H1 (cell line): ENCODE measurements at regions not wholly inside any gene's neighbourhood (a gene's known extent, or its start where the extent isn't known, plus 50 kb on each side); places are given as distances from the start of the nearest gene placed in this dataset.

ENCODE experiments used
- ATF3 ChIP-seq: IDR thresholded peaks from 2 replicates; pipeline ENCODE4 v1.6.1; 2011; ENCODE audit warnings: low read depth, mild to moderate bottlenecking, low read length; ENCODE audit not compliant: insufficient read depth
- BCL11A ChIP-seq, 2 experiments: IDR thresholded peaks; one replicate each; pipeline ENCODE4 v1.6.1; 2011; ENCODE audit warnings: low read depth in 2 of 2, low read length in 2 of 2, mild to moderate bottlenecking in 2 of 2
- CHD2 ChIP-seq: IDR thresholded peaks from 2 replicates; pipeline ENCODE4 v1.6.1; 2012; ENCODE audit warnings: low read length, improper control_type of control experiment
- CTCF ChIP-seq, 3 experiments: IDR thresholded peaks; 1 replicate in 2 of 3; 2 replicates in 1 of 3; pipeline versions ENCODE4 v1.5.1 to v1.6.1; 2011; ENCODE audit warnings: low read length in 3 of 3, mild to moderate bottlenecking in 3 of 3, inconsistent platforms in 2 of 3, low read depth in 1 of 3, moderate library complexity in 1 of 3; ENCODE audit not compliant: insufficient read depth in 1 of 3; ENCODE audit errors: control extremely low read depth in 1 of 3
- SP4 ChIP-seq: IDR thresholded peaks from 2 replicates; pipeline ENCODE4 v1.6.1; 2012; ENCODE audit warnings: low read length, inconsistent platforms
- USF2 ChIP-seq: IDR thresholded peaks from 2 replicates; pipeline ENCODE4 v1.6.1; 2011; ENCODE audit warnings: low read length, improper control_type of control experiment

- TF ChIP-seq USF2 (no peak), ATF3 (no peak), CHD2 (no peak), CTCF (IDR thresholded peaks at IDR 0.05; ENCODE audit: control extremely low read depth in 1 of 3, insufficient read depth in 1 of 3, low read depth in 1 of 3, low read length in 3 of 3) (no peak), BCL11A (IDR thresholded peaks at IDR 0.05; ENCODE audit: low read depth in 2 of 2, low read length in 2 of 2) (no peak), SP4 (no peak)
- TF ChIP-seq, all 59 proteins: peak for 0
These were observed 250.8 kb downstream of the EN1 start (continued) for GRCh38 chr2:118596620-118597019.
